Activated T-cell treated with anti-CD3 and anti-CD28 coated beads for 24 hours (primary cell): ENCODE measurements at regions not wholly inside any gene's neighbourhood (a gene's known extent, or its start where the extent isn't known, plus 50 kb on each side); places are given as distances from the start of the nearest gene placed in this dataset.
A peak's percentile ranks its signal among the peaks of the same experiment; 100 is the strongest.
"Not testable (repeated sequence)": the region's sequence is repeated elsewhere in the genome, so short reads cannot be mapped to it uniquely, and the experiment has no call there.

Experiments
- DNase-seq: peaks from one replicate; pipeline ENCODE4 v3.0.0-alpha.2; 2020; ENCODE audit warnings: low read depth

DNA sequence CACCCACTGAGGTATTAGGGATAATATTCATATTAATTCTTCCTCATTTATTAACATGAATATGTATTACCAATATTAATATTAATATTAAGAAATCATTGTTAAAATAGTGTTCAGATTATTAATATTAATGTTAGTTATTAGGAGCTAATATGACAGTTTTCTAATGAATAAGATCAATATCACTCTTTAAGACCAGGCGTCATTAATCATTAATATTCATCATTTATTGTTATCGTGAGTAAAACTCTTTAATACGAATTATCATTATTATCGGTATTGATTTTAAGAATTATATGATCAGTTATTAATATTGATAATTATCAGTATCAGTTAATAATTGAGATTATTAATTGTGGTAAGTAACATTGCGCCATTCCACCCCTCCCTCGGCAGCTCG lies 101.0 kb upstream of the HMX1 start:
- not testable (repeated sequence) for DNase-seq

DNA sequence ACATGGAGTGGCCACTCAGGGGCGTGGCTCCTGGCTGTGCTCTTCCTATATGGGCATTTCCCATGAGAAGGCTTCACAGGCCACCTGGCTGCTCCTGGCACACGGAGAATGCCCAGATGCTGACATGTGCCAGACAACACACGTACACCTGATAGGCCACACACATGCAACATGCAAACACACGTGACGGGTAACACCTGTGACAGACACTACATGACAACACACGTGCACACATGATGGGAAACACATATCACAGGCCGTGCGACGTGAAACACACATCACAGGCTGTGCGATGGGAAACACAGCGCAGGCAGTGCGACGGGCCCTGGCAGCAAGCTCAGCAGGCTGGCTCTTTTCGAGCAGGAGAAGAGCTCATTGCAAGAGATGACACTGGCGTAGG lies 94.3 kb upstream of the HMX1 start:
- DNase-seq, result not testable (repeated sequence)

DNA sequence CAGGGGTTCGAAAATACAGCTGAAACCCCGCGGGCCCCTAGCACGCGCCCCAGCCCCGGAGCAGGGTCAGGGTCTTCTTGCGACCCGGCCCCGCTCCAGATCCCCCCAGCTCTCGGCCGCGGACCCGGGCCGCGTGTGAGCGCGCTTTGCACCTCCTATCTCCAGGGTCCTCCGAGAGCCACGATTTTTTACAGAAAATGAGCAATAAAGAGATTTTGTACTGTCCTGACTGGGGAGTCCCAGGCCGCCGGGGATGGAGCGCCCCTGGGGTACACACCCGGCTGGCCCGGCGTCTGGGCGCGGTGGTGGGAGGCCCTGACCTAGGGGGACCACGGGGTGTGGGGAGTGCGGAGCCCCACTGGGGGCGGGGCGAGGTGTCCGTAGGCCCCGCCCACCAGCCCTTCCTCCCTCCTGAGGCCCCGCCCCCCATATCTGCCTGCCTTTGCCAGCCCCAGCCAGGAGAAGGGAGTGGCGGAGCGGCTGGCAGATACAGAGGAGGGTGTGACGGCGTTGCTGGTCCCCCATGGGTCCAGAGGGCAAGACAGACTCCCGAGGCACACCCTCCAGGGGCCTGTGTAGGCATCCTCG lies 92.7 kb upstream of the HMX1 start:
- DNase-seq, result peak; percentile 2

DNA sequence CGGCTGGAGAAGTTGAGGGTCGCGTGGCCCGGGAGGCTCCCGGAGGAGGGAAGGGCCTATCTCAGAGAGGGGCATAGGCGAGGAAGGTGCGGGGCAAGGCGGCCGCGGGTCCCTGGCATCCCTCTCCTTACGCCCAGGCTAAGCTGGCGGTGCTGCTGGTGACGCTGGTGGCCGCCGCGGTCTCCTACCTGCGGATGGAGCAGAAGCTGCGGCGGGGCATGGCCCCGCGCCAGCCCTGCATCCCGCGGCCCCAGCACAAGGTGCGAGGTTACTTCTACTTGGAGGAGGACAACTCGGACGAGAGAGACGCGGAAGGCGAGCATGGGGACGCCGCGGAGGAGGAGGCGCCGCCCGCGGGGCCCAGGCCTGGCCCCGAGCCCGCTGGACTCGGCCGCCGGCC lies 91.9 kb upstream of the HMX1 start:
- DNase-seq, result not testable (repeated sequence)

DNA sequence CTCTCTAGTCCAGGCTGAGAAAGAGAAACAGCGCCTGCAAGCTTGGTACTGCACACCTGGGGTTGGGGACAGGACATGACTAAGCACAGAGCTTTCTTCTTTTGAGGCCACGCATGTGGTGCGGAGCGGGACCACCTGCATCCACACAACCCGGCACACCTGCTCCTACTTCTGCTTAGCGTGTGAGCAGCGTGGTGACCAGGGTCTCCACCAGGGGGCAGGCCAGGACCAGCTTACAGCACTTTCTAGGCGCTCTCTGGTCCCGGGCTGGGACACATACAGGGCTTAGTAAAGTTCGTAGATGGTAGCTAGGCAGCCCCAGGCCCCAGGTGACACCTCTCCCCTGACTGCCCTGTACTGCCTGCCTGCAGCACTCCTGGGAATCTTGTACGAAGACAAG lies 89.7 kb upstream of the HMX1 start:
- DNase-seq, result peak; percentile 33

DNA sequence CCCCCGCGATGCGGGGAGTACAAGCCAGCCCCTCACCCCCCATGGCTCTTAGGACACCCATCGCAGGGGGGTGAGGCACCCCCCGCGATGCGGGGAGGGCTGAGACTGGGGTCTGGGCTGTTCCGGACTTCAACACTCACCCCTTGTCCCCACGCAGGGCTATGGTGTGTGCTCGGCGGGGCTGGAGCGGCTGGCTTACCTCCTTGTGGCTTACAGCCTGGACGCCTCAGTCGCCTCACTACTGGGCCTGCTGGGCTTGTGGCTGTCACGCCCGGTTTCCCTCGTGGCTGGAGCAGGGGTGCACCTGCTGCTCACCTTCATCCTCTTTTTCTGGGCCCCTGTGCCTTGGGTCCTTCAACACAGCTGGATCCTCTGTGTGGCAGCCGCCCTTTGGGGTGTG lies 87.8 kb upstream of the HMX1 start:
- not testable (repeated sequence) for DNase-seq

DNA sequence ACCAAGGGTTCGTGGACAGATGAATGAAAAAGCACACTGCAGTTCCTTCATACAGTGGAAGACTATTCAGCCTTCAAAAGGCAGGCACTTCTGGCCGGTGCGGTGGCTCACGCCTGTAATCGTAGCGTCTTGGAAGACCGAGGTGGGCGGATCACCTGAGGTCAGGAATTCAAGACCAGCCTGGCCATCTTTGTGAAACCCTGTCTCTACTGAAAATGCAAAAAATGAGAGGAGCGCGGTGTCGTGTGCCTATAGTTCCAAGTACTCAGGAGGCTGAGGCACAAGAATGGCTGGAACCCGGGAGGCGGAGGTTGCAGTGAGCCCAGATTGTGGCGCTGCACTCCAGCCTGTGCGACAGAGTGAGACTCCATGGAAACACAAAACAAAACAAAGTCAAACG lies 82.4 kb upstream of the HMX1 start:
- not testable (repeated sequence) for DNase-seq

DNA sequence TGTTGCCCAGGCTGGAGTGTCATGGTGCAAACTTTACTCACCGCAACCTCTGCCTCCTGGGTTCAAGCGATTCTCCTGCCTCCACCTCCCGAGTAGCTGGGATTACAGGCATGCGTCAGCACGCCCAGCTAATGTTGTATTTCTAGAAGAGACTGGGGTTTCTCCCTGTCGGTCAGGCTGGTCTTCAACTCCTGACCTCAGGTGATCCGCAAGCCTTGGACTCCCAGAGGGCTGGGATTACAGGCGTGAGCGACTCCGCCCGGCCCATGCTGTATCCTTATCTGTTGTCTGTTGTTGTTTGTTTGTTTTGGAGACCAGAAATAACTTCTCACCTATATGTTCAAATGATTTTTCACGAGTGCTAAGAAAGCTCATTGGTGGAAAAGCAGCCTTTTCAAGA lies 81.2 kb upstream of the HMX1 start:
- not testable (repeated sequence) for DNase-seq

DNA sequence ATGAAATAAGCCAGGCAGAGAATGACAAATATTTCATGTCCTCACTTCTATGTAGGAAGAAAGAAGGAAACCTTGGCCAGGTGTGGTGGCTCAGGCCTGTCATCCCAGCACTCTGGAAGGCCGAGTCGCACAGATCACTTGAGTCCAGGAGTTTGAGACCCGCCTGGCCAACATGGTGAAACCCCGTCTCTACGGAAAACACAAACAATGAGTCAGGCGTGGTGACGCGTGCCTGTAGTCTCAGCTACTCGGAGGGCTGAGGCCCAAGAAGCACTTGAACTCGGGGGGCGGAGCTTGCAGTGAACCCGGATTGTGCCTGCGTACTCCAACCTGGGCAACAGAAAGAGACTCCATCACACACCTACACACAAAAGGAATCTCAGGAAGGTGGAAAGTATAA lies 80.5 kb upstream of the HMX1 start:
- not testable (repeated sequence) for DNase-seq

DNA sequence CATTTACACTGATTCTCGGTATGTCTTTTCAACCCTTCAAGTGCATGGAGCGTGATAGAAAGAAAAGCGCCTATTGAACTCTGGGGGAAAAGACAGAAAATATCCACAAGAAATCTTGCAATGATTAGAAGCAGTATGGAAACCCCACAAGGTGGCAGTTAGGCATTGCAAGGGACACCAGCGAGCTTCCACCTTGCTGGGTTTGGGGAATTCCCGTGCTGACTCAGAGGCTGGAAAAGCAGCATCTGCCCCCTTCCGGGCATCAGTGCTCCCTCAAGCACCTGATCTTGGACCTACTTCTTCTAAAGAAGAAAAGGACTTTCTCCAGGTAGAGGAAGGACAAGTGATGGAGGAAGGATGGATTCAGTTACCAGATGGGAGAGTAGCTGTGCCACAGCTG lies 73.9 kb upstream of the HMX1 start:
- DNase-seq, result not testable (repeated sequence)

DNA sequence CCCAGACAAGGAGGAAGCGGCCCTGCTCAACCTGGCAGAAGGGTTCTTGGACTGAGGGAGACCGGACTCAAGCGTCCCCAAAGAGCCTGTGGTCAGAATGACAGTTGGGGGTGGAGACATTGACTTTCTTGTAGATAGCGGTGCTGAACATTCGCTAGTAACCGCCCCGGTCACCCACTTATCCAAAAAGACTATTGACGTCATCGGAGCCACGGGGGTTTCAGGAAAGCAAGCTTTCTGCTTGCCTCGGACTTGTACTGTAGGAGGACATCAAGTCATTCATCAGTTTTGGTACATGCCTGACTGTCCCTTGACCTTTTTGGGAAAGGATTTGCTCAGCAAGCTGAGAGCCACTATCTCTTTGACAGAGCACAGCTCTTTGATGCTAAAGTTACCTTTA lies 71.7 kb upstream of the HMX1 start:
- not testable (repeated sequence) for DNase-seq

DNA sequence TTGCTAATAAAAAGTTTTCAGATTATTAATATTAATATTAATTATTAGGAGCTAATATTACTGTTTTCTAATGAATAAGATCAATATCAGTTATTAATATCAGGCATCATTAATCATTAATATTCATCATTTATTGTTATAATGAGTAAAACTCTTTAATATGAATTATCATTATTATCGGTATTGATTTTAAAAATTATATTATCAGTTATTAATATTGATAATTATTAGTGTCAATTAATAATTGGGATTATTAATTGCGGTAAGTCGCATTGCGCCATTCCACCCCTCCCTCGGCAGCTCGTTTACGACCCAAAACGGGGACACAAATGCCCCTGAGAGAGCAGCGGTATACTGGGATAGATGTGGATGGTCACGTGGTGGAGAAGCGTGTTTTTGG lies 70.4 kb upstream of the HMX1 start:
- DNase-seq, result not testable (repeated sequence)

DNA sequence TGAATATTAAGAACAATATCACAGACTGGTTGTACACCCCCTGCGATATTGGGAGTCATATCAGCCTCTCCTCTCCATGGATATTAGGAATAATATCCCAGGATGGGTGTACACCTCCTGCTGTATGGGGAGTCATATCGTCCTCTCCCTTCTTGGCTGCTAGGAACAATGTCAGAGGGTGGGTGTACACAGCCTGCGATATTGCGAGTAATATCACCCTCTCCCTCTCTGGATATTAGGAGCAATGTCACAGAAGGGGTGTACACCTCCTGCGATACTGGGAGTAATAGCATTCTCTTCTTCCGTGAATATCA lies 69.8 kb upstream of the HMX1 start:
- DNase-seq, result not testable (repeated sequence)

DNA sequence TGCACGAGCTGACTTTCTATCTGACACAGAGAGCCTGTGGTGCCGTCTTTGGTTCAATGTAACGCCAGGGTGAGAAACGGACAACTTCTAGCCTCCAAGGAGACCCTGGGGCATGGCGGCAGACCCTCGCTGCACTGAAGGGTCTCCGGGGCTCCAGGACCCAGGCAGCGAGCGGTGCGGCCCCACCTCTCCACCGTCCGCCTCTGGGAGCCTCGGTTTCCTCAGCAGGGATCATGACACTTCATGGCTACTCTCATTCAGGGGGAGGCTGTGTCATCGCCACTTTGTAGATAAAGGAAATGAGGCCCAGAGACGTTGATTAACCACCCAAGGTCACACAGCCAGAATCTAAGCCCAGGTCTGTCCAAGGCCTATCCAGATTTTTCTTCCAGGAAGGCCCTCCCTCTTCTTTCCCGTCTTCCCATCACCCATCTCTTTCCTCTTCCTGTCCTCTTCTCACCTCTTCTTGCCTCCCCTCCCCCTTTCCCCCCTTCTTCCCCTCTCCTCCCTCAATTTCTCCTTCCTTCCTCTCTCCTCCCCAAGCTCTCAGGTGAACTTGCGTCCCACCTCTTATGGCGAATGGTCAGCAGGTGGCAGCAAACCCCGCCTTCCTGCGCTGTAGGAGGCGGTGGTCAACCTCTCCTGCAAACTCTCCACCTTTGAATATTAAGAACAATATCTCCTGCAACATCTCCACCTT lies 69.3 kb upstream of the HMX1 start:
- DNase-seq, result no peak

DNA sequence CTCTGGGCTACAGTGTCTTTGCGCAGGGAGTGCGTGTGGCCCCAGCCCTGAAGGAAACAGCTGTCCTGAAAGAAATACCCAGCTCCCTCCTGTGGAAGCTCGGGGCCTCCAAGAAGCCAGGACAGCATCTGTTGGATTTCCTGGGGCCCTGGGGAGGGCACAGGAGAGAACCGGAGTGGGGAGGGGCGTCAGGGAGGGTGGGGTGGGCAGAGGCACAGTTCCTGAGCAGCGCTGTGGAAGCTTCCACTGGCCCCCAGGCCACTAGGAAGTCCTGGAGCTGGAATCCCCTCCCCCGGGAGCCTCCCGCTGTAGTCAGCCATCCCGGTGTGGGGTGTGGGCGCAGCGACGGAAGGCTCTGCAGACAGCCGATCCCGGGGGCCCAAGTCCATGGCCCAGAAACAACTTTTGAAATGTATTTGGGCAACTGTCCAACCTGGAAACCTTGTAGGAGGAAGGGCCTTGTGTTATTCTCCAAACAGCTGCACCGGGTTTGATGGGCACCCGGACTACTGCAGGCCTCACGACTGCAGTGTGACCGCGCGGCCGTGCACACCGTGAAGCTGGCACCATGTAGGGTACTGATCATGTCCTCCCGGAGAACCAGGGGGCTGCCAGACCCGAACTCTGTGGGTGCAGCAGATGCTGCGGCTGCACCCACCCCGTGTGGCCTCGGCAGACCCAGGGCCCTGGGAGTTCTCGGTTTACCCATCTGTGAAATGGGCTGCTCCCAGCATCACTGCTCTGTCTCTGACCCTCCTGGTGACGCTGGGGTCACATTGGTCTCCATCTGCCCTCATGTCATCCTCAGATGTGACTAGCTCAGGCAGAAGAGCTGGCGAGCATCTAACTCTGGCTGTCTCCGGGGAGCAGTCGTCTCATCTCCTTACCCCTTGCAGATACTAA lies 68.5 kb upstream of the HMX1 start:
- DNase-seq, result no peak

DNA sequence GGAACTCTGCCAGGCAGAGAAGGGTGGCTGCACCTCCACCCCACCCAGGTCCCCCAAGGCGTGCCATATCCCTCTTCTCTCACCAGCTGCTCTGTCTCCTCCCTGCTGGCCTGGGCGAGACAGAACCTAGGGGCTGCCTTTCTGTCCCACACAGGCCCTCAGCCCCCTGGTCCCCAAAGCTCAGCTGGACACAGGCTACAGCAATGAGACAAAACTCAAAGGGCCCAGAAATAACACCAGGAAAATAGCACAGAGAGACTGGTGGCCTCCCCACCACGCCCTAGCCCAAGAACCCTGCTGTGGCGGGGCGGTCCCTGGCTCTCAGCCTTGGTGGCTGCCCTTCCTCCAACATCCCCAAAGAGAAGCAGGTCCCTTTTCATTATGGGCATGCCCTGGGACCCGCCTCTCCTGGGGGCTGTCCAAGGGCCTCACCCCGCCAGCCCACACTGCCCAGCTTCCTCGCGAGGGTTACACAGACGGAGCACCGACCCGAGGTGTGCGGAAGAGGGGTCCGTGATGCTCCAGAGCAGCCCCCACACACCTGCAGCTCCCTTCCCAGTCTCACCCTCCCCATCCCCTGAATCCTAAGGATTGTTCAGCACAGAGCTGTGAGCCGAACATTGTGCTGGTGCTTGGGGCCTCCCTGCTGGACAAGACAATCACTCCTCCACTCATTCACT lies 67.7 kb upstream of the HMX1 start:
- no peak for DNase-seq

DNA sequence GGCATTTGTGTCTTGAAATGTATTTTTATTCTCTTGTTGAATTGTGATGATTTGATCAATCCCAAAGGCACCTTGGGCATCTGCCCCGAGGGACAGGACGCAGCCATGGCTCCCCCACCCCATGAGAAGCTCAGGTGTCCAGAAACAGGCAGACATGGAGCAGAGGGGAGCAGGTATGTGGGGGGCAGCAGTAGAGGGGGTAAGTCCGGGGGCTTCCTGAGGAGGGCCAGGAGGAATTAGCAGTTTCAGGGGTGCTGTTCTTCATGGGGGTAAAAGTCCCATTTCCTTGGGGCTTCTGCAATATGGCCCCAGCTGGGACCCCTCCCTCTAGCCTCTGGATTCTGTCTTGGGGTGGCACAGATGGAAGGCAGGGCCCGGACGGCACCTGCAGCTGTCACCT lies 67.0 kb upstream of the HMX1 start:
- no peak for DNase-seq

DNA sequence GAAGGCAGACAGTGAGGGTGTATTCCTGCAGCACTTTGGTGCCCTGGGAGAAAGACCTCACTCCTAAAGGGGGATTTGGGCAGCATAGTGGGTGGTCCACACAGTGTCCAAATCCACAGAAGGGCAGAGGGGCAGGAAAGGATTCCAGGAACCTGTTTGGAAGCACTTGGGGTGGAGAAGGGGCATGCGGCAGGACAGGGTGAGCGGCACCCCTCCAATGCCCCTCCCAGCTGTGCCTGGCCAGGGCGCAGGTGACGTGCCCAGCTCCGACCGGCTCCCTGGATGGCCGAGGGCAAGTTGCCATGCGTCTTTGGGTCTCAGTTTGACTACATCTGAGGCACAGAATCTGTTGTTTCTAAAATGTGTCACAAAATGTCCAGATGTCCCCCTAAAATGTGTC lies 66.5 kb upstream of the HMX1 start:
- DNase-seq, result no peak

DNA sequence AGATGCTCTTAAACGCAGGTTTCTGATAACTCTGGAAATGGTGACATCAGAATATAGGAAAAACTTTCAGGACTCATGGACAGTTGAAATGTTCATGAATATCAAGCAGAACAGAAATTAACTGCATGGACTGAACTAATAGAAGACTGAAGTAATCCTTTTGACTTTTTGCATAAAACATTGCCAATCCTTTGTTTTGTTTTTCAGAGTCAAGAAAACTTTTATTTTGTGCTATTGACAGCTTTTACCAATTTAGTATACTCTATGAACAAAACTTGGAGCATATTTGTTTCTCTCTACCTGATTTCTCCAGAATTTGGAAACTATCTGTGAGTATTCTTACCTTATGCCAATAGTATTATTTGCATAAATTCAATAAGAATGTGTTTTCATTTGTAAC lies 61.2 kb upstream of the HMX1 start:
- no peak for DNase-seq

DNA sequence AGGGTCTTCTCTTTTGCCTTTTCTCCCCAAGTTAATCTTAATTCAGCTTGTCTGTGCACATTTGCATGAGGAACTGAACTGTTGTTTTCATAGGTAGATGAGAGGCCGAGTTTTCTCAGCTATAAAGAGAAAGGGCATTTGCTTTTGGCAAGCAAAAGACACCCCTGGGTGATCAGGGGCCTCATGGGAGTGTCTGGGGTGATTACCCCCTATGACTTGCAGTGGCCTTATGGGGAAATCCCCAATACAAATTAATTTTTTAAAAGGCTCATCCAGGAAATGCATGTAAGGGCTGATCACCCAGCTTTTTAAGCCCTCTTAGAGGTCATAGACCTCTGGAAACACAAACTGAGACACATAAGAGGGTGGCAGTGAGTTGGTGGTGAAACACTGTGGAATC lies 56.4 kb upstream of the HMX1 start:
- DNase-seq, result no peak

DNA sequence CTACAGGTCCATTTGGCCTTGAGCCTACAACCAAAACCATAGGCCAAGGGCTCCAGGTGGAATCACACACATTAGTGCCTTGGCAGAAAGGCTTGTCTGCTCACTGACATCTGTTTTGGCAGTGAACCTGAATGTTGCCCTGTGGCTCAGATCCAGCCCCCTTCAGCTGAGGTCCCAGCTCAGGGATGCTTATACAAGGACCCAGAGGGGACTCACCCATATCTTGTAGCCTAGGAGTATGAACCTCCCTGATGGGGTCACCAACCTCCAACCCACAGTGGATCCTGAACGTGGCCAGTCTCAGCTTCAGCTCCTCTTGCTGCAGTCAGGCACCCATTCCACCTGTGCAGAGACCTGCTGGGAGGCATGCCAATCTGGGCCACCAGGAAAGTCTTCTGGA lies 50.8 kb upstream of the HMX1 start:
- no peak for DNase-seq

DNA sequence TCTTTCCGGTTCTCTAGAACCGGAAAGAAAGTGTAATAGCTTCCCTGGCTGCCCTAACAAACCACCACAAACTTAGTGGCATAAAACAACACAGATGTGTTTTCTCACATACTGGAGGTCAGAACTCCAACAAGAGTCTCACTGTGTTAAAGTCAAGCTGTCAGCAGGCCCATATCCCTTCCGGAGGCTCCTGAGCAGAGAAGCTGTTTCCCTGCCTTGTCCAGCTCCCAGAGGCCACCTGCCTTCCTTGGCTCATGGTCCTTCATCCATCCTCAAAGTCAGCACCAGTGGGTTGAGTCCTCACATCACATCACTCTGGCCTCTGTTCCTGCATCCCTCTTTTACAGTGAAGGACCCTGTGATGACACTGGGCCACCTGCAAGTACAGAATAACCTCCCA lies 49.8 kb upstream of the HMX1 start:
- DNase-seq, result no peak
